Astrocyte of the cerebellum (primary cell): ENCODE measurements at regions not wholly inside any gene's neighbourhood (a gene's known extent, or its start where the extent isn't known, plus 50 kb on each side); places are given as distances from the start of the nearest gene placed in this dataset.
"Not testable (repeated sequence)": the region's sequence is repeated elsewhere in the genome, so short reads cannot be mapped to it uniquely, and the experiment has no call there.

Experiments
- DNase-seq: peaks from one replicate; pipeline ENCODE4 v3.0.0-alpha.2; 2011; ENCODE audit warnings: low read depth
- H3K4me3 ChIP-seq: 2 replicates; pipeline ENCODE4 v1.5.1; 2011; ENCODE audit warnings: mild to moderate bottlenecking, low read depth, low read length, moderate library complexity
- in situ Hi-C: cut with HindIII; loops from 2 replicates; pipeline ENCODE4 v1.10.0; 2017; ENCODE audit warnings: low sequenced_read_pairs
- TF ChIP-seq, protein P1 (sequence below): IDR thresholded peaks from 2 replicates; pipeline ENCODE4 v1.5.1; 2012; ENCODE audit warnings: low read length, low read depth, moderate library complexity, mild to moderate bottlenecking; ENCODE audit errors: missing control alignments

DNA sequence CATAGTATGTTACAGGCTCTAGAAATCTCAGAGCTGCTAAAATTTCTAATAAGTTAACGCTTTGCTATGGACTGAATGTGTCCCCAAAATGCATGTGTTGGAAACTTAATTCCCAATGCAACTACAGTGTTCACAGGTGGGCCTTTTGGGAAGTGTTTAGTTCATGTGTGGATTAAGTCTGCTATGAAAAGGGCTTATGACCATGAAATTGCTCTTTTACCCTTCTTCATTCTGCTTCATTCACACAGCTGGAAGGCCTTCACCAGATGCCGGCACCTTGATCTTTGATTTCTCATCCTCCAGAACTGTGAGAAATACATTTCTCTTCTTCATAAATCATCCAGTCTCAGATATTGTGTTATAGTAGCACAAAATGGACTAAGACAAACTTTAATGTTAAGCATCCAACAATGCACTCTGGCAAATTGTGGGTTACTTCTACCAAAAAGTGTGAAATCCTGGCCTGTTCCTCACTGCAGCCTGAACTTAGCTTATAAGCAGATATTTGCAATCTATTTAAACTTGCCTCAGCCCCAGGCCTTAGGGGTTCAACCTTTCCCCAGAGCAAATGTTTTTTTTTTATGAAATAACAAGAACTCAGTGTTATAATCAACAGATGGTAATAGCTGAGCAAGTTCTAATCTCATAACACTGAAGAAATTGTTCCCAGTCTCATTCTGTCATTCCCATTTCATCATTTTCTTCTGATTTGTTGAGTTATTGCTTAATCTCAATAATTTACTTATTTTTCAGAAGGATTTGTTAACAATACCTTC is 523.6 kb downstream of the KIF20B start:
- TF ChIP-seq, protein P1, sequence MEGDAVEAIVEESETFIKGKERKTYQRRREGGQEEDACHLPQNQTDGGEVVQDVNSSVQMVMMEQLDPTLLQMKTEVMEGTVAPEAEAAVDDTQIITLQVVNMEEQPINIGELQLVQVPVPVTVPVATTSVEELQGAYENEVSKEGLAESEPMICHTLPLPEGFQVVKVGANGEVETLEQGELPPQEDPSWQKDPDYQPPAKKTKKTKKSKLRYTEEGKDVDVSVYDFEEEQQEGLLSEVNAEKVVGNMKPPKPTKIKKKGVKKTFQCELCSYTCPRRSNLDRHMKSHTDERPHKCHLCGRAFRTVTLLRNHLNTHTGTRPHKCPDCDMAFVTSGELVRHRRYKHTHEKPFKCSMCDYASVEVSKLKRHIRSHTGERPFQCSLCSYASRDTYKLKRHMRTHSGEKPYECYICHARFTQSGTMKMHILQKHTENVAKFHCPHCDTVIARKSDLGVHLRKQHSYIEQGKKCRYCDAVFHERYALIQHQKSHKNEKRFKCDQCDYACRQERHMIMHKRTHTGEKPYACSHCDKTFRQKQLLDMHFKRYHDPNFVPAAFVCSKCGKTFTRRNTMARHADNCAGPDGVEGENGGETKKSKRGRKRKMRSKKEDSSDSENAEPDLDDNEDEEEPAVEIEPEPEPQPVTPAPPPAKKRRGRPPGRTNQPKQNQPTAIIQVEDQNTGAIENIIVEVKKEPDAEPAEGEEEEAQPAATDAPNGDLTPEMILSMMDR = no peak
- no peak overlapping the region for H3K4me3 ChIP-seq
- no peak for DNase-seq
- in situ Hi-C loops = no loop called here

DNA sequence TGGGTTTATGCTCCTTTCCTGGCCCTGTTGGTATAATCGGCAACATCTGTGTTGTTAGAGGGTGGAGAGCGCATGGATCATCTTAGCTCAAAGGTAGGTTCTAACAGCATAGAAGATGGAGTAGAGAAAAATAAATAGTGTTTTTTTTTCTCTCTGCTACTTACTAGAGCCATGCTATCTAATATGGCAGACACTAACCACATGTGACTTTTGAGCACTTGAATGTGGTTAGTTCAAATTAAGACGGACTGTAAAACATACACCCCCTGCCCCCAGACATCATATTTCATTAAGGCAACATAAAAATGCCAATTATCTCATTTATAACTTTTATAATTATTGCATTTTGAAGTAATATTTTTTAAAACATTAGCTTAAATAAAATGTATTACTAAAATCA is 525.1 kb downstream of the KIF20B start:
- no peak overlapping the region for H3K4me3 ChIP-seq
- in situ Hi-C loops = no loop called here
- TF ChIP-seq, protein P1 = no peak
- DNase-seq = no peak

- peak; percentile 96 for DNase-seq
- no peak overlapping the region for H3K4me3 ChIP-seq
- in situ Hi-C loops = no loop called here
- TF ChIP-seq, protein P1 = no peak
Measured at GRCh38 chr10:90227217-90227656, 525.8 kb downstream of the KIF20B start.

DNA sequence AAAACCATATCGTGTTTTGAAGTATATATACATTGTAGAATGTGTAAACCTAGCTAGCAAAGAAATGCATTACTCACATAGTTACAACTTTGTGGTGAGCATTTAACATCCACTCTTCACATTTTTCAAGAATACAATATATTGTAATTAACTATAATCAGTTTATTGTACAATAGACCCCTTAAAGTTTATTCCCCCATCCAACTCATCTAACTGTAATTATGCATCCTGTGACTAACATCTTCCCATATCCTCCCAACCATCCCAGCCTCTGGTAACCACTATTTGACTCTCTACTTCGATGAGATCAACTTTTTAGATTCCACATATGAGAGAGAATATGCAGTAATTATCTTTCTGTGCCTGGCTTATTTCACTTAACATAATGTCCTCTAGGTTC is 526.4 kb downstream of the KIF20B start:
- H3K4me3 ChIP-seq = no peak overlapping the region
- in situ Hi-C loops = no loop called here
- no peak for DNase-seq
- TF ChIP-seq, protein P1 = no peak

DNA sequence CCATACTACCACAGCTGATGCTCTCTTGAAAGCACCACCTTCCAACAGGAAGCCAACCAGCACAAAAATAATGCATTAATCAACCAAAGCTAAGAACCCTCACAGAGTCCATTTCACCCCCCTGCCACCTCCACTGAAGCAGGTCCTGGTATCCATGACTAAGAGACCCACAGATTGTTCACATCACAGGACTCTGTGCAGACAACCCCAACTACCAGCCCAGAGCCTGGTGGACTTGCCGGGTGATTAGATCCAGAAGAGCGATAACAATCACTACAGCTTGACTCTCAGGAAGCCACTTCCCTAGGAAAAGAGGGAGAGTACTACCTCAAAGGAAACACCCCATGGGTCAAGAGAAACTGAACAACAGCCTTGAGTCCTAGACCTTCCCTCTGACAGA is 528.1 kb downstream of the KIF20B start:
- no peak overlapping the region for H3K4me3 ChIP-seq

DNA sequence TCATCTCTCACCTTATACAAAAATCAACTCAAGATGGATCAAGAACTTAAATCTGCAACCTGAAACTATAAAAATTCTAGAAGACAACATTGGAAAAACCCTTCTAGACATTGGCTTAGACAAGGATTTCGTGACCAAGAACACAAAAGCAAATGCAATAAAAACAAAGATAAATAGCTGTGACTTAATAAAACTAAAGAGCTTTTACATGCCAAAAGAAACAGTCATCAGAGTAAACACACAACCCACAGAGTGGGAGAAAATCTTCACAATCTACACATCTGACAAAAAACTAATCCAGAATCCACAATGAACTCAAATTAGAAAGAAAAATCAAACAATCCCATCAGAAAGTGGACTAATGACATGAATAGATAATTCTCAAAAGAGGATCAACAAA is 532.4 kb downstream of the KIF20B start:
- DNase-seq, in situ Hi-C loops, H3K4me3 ChIP-seq: not testable (repeated sequence)

More for the DNA sequence above, 528.1 kb downstream of the KIF20B start:
- TF ChIP-seq, protein P1 = no peak
- DNase-seq = no peak
- in situ Hi-C loops = no loop called here

GRCh38 chr10:90245623-90246022 is 544.2 kb downstream of the KIF20B start:
- TF ChIP-seq, protein P1 = no peak
- H3K4me3 ChIP-seq = no peak overlapping the region
- no peak for DNase-seq
- in situ Hi-C loops = no loop called here

GRCh38 chr10:90250784-90251183 is 549.4 kb downstream of the KIF20B start:
- H3K4me3 ChIP-seq, DNase-seq, in situ Hi-C loops: not testable (repeated sequence)
